GM12875 (cell line): ENCODE measurements at regions not wholly inside any gene's neighbourhood (a gene's known extent, or its start where the extent isn't known, plus 50 kb on each side); places are given as distances from the start of the nearest gene placed in this dataset.
"Not testable (repeated sequence)": the region's sequence is repeated elsewhere in the genome, so short reads cannot be mapped to it uniquely, and the experiment has no call there.

ENCODE experiments used
- H3K4me3 ChIP-seq: one replicate; pipeline ENCODE4 v1.5.1; 2011; ENCODE audit warnings: low read depth, low read length, control low read depth
- TF ChIP-seq, protein P1 (sequence below): IDR thresholded peaks from 2 replicates; pipeline ENCODE4 v1.5.1; 2011; ENCODE audit warnings: low read depth, mild to moderate bottlenecking, control low read depth, inconsistent platforms, low read length, moderate library complexity, borderline replicate concordance; ENCODE audit not compliant: insufficient read depth

DNA sequence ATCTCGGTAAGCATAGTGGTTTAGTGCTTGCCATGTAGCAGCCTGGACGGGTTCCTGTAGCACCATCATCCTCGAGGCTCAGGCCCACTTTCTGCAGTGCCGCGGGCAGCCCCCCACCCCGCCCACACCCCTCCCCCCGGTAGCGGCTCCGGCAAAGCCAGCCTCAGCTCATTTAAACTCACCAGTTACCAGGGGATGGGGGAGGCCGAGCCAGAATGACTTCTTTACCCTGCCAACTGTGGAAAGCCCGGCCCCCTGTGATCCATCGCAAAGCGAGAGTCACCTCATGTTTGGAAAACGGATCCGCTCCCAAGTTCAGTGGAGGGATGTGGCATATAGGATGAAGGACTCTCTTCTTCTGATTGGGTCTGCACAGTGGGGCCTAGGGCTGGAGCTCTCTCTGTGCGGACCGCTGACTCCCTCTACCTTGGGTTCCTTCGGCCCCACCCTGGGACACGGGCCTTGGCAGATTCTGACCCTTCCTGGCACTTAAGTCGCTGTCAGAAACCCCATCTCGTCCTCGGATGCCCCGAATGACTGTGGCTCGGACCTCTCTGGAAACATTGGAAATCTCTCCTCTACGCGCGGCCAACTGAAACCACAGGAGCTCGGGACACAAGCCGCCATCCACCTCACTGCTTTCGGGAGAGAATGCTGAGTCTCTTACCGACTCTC, 337.8 kb upstream of the DEFB115 start:
- TF ChIP-seq, protein P1, sequence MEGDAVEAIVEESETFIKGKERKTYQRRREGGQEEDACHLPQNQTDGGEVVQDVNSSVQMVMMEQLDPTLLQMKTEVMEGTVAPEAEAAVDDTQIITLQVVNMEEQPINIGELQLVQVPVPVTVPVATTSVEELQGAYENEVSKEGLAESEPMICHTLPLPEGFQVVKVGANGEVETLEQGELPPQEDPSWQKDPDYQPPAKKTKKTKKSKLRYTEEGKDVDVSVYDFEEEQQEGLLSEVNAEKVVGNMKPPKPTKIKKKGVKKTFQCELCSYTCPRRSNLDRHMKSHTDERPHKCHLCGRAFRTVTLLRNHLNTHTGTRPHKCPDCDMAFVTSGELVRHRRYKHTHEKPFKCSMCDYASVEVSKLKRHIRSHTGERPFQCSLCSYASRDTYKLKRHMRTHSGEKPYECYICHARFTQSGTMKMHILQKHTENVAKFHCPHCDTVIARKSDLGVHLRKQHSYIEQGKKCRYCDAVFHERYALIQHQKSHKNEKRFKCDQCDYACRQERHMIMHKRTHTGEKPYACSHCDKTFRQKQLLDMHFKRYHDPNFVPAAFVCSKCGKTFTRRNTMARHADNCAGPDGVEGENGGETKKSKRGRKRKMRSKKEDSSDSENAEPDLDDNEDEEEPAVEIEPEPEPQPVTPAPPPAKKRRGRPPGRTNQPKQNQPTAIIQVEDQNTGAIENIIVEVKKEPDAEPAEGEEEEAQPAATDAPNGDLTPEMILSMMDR, result no peak
- H3K4me3 ChIP-seq, result no peak overlapping the region

- TF ChIP-seq, protein P1, result no peak
- H3K4me3 ChIP-seq, result no peak overlapping the region
Measured at GRCh38 chr20:30921286-30922071, 336.0 kb upstream of the DEFB115 start.

DNA sequence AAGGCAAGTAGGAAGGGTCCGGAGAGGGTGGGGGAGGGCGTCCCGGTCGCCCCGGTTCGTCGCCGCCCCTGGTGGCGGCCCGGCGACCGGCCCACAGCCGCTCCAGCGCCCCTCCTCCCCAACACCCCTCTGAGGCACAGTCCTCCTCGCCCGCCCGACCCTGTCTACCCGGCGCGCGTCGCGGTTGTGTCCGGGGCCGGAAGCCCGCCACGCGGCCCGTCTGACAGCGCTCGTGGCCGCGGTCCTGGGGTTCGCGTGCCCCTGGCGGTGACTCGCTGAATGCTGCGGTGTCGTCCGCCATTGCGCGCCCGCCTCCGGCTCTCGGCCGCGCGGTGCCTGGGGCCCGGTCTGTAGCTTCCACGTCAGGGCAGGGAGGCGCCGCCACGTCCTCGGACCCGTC, 335.3 kb upstream of the DEFB115 start:
- TF ChIP-seq, protein P1, result no peak
- no peak overlapping the region for H3K4me3 ChIP-seq

DNA sequence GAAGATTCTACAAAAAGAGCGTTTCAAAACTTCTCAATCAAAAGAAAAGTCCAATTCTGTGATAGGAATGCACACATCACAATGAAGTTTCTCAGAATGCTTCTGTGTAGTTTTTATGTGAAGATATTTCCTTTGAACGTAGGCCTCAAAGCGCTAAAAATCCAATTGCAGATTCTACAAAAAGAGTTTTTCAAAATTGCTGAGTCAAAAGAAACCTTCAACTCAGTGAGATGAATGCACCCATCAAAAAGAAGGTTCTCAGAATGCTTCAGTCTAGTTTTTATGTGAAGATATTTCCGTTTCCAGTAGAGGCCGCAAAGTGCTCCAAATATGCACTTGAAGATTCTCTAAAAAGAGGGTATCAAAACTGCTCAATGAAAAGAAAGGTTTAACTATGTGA, 319.7 kb upstream of the DEFB115 start:
- TF ChIP-seq, protein P1, result no peak

GRCh38 chr20:30949761-30950160, 307.7 kb upstream of the DEFB115 start:
- no peak overlapping the region for H3K4me3 ChIP-seq
- TF ChIP-seq, protein P1, result no peak

More for the DNA sequence above, 319.7 kb upstream of the DEFB115 start:
- H3K4me3 ChIP-seq, result no peak overlapping the region

DNA sequence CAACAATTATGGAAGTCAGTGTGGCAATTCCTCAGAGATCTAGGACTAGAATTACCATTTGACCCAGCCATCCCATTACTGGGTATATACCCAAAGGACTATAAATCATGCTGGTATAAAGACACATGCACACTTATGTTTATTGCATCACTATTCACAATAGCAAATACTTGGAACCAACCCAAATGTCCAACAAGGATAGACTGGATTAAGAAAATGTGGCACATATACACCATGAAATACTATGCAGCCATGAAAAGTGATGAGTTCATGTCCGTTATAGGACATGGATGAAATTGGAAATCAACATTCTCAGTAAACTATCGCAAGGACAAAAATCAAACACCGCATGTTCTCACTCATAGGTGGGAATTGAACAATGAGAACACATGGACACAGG, 306.4 kb upstream of the DEFB115 start:
- not testable (repeated sequence) for H3K4me3 ChIP-seq

- H3K4me3 ChIP-seq, result not testable (repeated sequence)
Measured at GRCh38 chr20:30956649-30957048, 300.8 kb upstream of the DEFB115 start.

DNA sequence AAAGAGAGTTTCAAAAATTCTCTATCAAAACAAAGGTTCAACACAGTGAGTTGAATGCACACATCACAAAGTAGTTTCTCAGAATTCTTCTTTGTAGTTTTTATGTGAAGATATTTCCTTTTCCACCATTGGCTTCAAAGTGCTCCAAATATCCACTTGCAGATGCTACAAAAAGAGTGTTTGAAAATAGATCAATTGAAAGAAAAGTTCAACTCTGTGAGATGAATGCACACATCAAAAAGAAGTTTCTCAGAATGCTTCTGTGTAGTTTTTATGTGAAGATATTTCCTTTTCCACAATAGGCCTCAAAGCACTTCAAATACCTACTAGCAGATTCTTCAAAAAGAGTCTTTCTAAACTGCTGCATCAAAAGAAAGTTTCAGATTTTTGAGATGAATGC, 298.3 kb upstream of the DEFB115 start:
- not testable (repeated sequence) for H3K4me3 ChIP-seq
